GM12878 (cell line): ENCODE measurements at regions not wholly inside any gene's neighbourhood (a gene's known extent, or its start where the extent isn't known, plus 50 kb on each side); places are given as distances from the start of the nearest gene placed in this dataset.
A peak's percentile ranks its signal among the peaks of the same experiment; 100 is the strongest.

ENCODE experiments used
- CHD1 ChIP-seq: IDR thresholded peaks from 2 replicates; pipeline ENCODE4 v1.6.1; 2012; ENCODE audit warnings: low read depth, low read length, improper control_type of control experiment
- HCFC1 ChIP-seq: fragments of 150-350 bp; IDR thresholded peaks from 2 replicates; pipeline ENCODE4 v1.6.1; 2014; ENCODE audit warnings: low read length
- HDGF ChIP-seq: fragments of 450-650 bp; IDR thresholded peaks from 2 replicates; pipeline ENCODE4 v1.6.1; 2016; ENCODE audit warnings: antibody characterized with exemption
- LARP7 ChIP-seq: fragments of 450-650 bp; IDR thresholded peaks from 2 replicates; pipeline ENCODE4 v1.6.1; 2017; ENCODE audit warnings: mild to moderate bottlenecking
- NBN ChIP-seq: fragments of 450-650 bp; IDR thresholded peaks from 2 replicates; pipeline ENCODE4 v1.6.1; 2016
- NR2C1 ChIP-seq: fragments of 450-650 bp; IDR thresholded peaks from 2 replicates; pipeline ENCODE4 v1.6.1; 2017; ENCODE audit warnings: antibody characterized with exemption, mild to moderate bottlenecking, moderate library complexity
- POLR2A ChIP-seq: IDR thresholded peaks from 2 replicates; pipeline ENCODE4 v1.6.1; 2011; ENCODE audit warnings: low read depth, mild to moderate bottlenecking, low read length
- POU2F2 ChIP-seq: IDR thresholded peaks from 3 replicates; pipeline ENCODE4 v1.6.1; 2011; ENCODE audit warnings: low read depth, mild to moderate bottlenecking, low read length, borderline replicate concordance
- RAD51 ChIP-seq: fragments of 450-650 bp; IDR thresholded peaks from 2 replicates; pipeline ENCODE4 v1.6.1; 2016; ENCODE audit warnings: moderate library complexity, mild to moderate bottlenecking, inconsistent platforms
- RB1 ChIP-seq: fragments of 450-650 bp; formaldehyde crosslinking; IDR thresholded peaks from 2 replicates; pipeline ENCODE4 v1.6.1; 2017; ENCODE audit warnings: mild to moderate bottlenecking, borderline replicate concordance
- SPI1 ChIP-seq: IDR thresholded peaks from 2 replicates; pipeline ENCODE4 v1.6.1; 2011; ENCODE audit warnings: low read depth, mild to moderate bottlenecking, low read length, moderate library complexity, borderline replicate concordance; ENCODE audit not compliant: insufficient read depth
- SREBF1 ChIP-seq: IDR thresholded peaks from 2 replicates; pipeline ENCODE4 v1.6.1; 2012; ENCODE audit warnings: mild to moderate bottlenecking, low read length
- SREBF2 ChIP-seq: IDR thresholded peaks from 2 replicates; pipeline ENCODE4 v1.6.1; 2012; ENCODE audit warnings: mild to moderate bottlenecking, low read length
- ZNF207 ChIP-seq: fragments of 450-650 bp; IDR thresholded peaks from 2 replicates; pipeline ENCODE4 v1.6.1; 2014; ENCODE audit warnings: antibody characterized with exemption, mild to moderate bottlenecking, borderline replicate concordance
- ZNF217 ChIP-seq: fragments of 450-650 bp; IDR thresholded peaks from 2 replicates; pipeline ENCODE4 v1.6.1; 2017; ENCODE audit warnings: antibody characterized with exemption, mild to moderate bottlenecking
- ZSCAN29 ChIP-seq: fragments of 450-650 bp; IDR thresholded peaks from 2 replicates; pipeline ENCODE4 v1.6.1; 2017; ENCODE audit warnings: mild to moderate bottlenecking, moderate library complexity
- TF ChIP-seq, protein P1 (sequence below): fragments of 450-650 bp; formaldehyde crosslinking; IDR thresholded peaks from 2 replicates; pipeline ENCODE4 v1.5.0; 2022; ENCODE audit warnings: mild to moderate bottlenecking, missing genetic modification characterization
- TF ChIP-seq, protein P2 (sequence below): fragments of 450-650 bp; IDR thresholded peaks from 2 replicates; pipeline ENCODE4 v1.6.1; 2018; ENCODE audit warnings: mild to moderate bottlenecking, low read depth, moderate library complexity; ENCODE audit not compliant: partially characterized antibody
- TF ChIP-seq, protein P3 (sequence below): fragments of 450-650 bp; IDR thresholded peaks from 2 replicates; pipeline ENCODE4 v1.6.1; 2014; ENCODE audit warnings: mild to moderate bottlenecking
- TF ChIP-seq, protein P4 (sequence below): fragments of 150-350 bp; IDR thresholded peaks from 2 replicates; pipeline ENCODE4 v1.6.1; 2016; ENCODE audit warnings: low read depth, low read length
- TF ChIP-seq, protein P5 (sequence below): IDR thresholded peaks from 2 replicates; pipeline ENCODE4 v1.6.1; 2012; ENCODE audit warnings: low read length, inconsistent platforms

DNA sequence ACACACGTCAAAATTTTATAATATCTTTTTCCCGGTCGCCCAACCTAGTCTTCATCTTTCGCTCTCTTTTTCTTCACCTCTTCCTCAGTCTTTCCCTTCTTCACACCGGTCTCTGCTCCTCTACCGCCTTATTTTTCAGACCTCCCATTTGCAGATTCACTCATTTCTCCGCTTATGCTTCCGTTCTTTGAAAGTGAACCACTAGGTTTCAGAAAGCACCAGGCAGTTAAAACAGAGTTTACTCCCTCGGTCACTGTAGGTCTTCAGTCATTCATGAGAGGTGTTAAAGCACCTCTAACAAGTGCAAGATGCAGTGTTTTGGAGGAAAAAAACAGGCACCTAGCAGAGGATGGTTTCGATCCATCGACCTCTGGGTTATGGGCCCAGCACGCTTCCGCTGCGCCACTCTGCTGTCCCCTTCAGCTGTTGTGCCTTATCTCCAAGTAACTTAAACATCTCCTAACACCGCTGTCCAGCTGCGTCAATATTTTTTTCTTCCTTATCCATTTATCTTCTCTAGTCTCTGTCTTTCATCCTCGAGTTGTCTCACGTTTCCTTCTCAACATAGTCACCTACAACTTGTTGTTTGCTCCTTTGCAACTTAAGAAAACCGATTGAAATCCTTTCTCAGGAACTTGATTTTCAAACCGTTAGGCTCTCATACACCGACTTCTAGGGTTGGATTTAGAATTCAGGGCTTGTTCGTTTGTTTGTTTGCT, 119.7 kb upstream of the ZNF184 start (continued):
- TF ChIP-seq, protein P1, sequence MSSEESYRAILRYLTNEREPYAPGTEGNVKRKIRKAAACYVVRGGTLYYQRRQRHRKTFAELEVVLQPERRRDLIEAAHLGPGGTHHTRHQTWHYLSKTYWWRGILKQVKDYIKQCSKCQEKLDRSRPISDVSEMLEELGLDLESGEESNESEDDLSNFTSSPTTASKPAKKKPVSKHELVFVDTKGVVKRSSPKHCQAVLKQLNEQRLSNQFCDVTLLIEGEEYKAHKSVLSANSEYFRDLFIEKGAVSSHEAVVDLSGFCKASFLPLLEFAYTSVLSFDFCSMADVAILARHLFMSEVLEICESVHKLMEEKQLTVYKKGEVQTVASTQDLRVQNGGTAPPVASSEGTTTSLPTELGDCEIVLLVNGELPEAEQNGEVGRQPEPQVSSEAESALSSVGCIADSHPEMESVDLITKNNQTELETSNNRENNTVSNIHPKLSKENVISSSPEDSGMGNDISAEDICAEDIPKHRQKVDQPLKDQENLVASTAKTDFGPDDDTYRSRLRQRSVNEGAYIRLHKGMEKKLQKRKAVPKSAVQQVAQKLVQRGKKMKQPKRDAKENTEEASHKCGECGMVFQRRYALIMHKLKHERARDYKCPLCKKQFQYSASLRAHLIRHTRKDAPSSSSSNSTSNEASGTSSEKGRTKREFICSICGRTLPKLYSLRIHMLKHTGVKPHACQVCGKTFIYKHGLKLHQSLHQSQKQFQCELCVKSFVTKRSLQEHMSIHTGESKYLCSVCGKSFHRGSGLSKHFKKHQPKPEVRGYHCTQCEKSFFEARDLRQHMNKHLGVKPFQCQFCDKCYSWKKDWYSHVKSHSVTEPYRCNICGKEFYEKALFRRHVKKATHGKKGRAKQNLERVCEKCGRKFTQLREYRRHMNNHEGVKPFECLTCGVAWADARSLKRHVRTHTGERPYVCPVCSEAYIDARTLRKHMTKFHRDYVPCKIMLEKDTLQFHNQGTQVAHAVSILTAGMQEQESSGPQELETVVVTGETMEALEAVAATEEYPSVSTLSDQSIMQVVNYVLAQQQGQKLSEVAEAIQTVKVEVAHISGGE (CRISPR knock-in tag) = no peak
- TF ChIP-seq ZNF217 (peak; percentile 84; the same call in 1 of the 2 replicates), NR2C1 (no peak), LARP7 (no peak), ZNF207 (no peak), SREBF2 (peak; percentile 92), SPI1 (no peak), CHD1 (no peak), HDGF (no peak), POLR2A (no peak), NBN (peak; percentile 70), HCFC1 (no peak), RB1 (peak; percentile 28; the same call in 1 of the 2 replicates), RAD51 (no peak), SREBF1 (no peak), POU2F2 (no peak), ZSCAN29 (peak; percentile 96)
- TF ChIP-seq, protein P2, sequence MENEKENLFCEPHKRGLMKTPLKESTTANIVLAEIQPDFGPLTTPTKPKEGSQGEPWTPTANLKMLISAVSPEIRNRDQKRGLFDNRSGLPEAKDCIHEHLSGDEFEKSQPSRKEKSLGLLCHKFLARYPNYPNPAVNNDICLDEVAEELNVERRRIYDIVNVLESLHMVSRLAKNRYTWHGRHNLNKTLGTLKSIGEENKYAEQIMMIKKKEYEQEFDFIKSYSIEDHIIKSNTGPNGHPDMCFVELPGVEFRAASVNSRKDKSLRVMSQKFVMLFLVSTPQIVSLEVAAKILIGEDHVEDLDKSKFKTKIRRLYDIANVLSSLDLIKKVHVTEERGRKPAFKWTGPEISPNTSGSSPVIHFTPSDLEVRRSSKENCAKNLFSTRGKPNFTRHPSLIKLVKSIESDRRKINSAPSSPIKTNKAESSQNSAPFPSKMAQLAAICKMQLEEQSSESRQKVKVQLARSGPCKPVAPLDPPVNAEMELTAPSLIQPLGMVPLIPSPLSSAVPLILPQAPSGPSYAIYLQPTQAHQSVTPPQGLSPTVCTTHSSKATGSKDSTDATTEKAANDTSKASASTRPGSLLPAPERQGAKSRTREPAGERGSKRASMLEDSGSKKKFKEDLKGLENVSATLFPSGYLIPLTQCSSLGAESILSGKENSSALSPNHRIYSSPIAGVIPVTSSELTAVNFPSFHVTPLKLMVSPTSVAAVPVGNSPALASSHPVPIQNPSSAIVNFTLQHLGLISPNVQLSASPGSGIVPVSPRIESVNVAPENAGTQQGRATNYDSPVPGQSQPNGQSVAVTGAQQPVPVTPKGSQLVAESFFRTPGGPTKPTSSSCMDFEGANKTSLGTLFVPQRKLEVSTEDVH = no peak
- TF ChIP-seq, protein P3, sequence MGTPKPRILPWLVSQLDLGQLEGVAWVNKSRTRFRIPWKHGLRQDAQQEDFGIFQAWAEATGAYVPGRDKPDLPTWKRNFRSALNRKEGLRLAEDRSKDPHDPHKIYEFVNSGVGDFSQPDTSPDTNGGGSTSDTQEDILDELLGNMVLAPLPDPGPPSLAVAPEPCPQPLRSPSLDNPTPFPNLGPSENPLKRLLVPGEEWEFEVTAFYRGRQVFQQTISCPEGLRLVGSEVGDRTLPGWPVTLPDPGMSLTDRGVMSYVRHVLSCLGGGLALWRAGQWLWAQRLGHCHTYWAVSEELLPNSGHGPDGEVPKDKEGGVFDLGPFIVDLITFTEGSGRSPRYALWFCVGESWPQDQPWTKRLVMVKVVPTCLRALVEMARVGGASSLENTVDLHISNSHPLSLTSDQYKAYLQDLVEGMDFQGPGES = no peak
- TF ChIP-seq, protein P4, sequence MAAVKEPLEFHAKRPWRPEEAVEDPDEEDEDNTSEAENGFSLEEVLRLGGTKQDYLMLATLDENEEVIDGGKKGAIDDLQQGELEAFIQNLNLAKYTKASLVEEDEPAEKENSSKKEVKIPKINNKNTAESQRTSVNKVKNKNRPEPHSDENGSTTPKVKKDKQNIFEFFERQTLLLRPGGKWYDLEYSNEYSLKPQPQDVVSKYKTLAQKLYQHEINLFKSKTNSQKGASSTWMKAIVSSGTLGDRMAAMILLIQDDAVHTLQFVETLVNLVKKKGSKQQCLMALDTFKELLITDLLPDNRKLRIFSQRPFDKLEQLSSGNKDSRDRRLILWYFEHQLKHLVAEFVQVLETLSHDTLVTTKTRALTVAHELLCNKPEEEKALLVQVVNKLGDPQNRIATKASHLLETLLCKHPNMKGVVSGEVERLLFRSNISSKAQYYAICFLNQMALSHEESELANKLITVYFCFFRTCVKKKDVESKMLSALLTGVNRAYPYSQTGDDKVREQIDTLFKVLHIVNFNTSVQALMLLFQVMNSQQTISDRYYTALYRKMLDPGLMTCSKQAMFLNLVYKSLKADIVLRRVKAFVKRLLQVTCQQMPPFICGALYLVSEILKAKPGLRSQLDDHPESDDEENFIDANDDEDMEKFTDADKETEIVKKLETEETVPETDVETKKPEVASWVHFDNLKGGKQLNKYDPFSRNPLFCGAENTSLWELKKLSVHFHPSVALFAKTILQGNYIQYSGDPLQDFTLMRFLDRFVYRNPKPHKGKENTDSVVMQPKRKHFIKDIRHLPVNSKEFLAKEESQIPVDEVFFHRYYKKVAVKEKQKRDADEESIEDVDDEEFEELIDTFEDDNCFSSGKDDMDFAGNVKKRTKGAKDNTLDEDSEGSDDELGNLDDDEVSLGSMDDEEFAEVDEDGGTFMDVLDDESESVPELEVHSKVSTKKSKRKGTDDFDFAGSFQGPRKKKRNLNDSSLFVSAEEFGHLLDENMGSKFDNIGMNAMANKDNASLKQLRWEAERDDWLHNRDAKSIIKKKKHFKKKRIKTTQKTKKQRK = no peak
- TF ChIP-seq, protein P5, sequence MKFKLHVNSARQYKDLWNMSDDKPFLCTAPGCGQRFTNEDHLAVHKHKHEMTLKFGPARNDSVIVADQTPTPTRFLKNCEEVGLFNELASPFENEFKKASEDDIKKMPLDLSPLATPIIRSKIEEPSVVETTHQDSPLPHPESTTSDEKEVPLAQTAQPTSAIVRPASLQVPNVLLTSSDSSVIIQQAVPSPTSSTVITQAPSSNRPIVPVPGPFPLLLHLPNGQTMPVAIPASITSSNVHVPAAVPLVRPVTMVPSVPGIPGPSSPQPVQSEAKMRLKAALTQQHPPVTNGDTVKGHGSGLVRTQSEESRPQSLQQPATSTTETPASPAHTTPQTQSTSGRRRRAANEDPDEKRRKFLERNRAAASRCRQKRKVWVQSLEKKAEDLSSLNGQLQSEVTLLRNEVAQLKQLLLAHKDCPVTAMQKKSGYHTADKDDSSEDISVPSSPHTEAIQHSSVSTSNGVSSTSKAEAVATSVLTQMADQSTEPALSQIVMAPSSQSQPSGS = peak; percentile 44; the same call in 1 of the 2 replicates
